Testis (tissue), 2 donors: ENCODE measurements at regions not wholly inside any gene's neighbourhood (a gene's known extent, or its start where the extent isn't known, plus 50 kb on each side); places are given as distances from the start of the nearest gene placed in this dataset.

Source experiments
- CTCF ChIP-seq, 3 experiments: fragments of 450-650 bp in 2 of 3; fragments of 200-600 bp in 1 of 3; sonication (generic) in 1 of 3; IDR thresholded peaks; one replicate each; pipeline ENCODE4 v1.5.1; 2016 to 2019; ENCODE audit warnings: antibody characterized with exemption in 3 of 3, mild to moderate bottlenecking in 2 of 3, moderate library complexity in 1 of 3
- POLR2A ChIP-seq: fragments of 450-650 bp; IDR thresholded peaks from one replicate; pipeline ENCODE4 v1.6.1; 2017; ENCODE audit warnings: antibody characterized with exemption, mild to moderate bottlenecking, moderate library complexity

- TF ChIP-seq CTCF (IDR thresholded peaks at IDR 0.05) (no peak), POLR2A (no peak)
Observed at GRCh38 chr10:6333086-6333485, 130.4 kb downstream of the PFKFB3 start.
